GM12874 (cell line): ENCODE measurements at regions not wholly inside any gene's neighbourhood (a gene's known extent, or its start where the extent isn't known, plus 50 kb on each side); places are given as distances from the start of the nearest gene placed in this dataset.

Source experiments
- CTCF ChIP-seq: IDR thresholded peaks from 2 replicates; pipeline ENCODE4 v1.5.1; 2011; ENCODE audit warnings: low read depth, mild to moderate bottlenecking, control low read depth, low read length, moderate library complexity; ENCODE audit not compliant: insufficient read depth

- no peak for TF ChIP-seq CTCF
These were observed 399.0 kb upstream of the TPM1 start for GRCh38 chr15:62643572-62643971.

GRCh38 chr15:62644216-62644888, 398.2 kb upstream of the TPM1 start:
- TF ChIP-seq CTCF, result no peak

GRCh38 chr15:62644889-62645742, 397.4 kb upstream of the TPM1 start:
- no peak for TF ChIP-seq CTCF

- no peak for TF ChIP-seq CTCF
These were observed 395.2 kb upstream of the TPM1 start for GRCh38 chr15:62647202-62647842.

GRCh38 chr15:62647843-62648505, 394.6 kb upstream of the TPM1 start:
- no peak for TF ChIP-seq CTCF

- peak; percentile 37; the same call in 1 of the 2 replicates for TF ChIP-seq CTCF
These were observed 393.6 kb upstream of the TPM1 start for GRCh38 chr15:62648954-62649353.
